Right atrium auricular region (tissue), 2 donors: ENCODE measurements at regions not wholly inside any gene's neighbourhood (a gene's known extent, or its start where the extent isn't known, plus 50 kb on each side); places are given as distances from the start of the nearest gene placed in this dataset.

Experiments
- DNase-seq: peaks from one replicate; pipeline ENCODE4 v3.0.0-alpha.2; 2019; ENCODE audit warnings: low spot score
- H3K27ac ChIP-seq, 2 donors: fragments of 200-600 bp; sonication (generic); 1 replicate in 1 of 2; 2 replicates in 1 of 2; pipeline ENCODE4 v1.5.1; 2016 to 2019
- H3K27me3 ChIP-seq, 2 donors: fragments of 200-600 bp; sonication (generic); one replicate each; pipeline versions ENCODE4 v1.5.1 to v1.6.0; 2017 to 2019
- H3K36me3 ChIP-seq: fragments of 200-600 bp; sonication (generic); one replicate; pipeline ENCODE4 v1.5.1; 2016
- H3K4me1 ChIP-seq, 2 donors: fragments of 200-600 bp; sonication (generic); one replicate each; pipeline versions ENCODE4 v1.5.1 to v1.6.0; 2017 to 2019
- H3K4me3 ChIP-seq, 2 donors: fragments of 200-600 bp; sonication (generic); 1 replicate in 1 of 2; 2 replicates in 1 of 2; pipeline ENCODE4 v1.5.1; 2017 to 2019; ENCODE audit warnings: mild to moderate bottlenecking in 1 of 2, moderate library complexity in 1 of 2
- H3K9me3 ChIP-seq, 2 donors: fragments of 200-600 bp; sonication (generic); one replicate each; pipeline ENCODE4 v1.5.1; 2019
- CTCF ChIP-seq, 2 donors: fragments of 200-600 bp; sonication (generic); IDR thresholded peaks; one replicate each; pipeline ENCODE4 v1.5.1; 2019; ENCODE audit warnings: antibody characterized with exemption in 2 of 2

- no peaks in the 10 kb centered on the region for H3K27me3 ChIP-seq
- H3K4me3 ChIP-seq, result no peak overlapping the region
- no peak for TF ChIP-seq CTCF (IDR thresholded peaks at IDR 0.05)
- no peak for DNase-seq
- H3K36me3 ChIP-seq, result no peaks in the 10 kb centered on the region
- no peak overlapping the region for H3K27ac ChIP-seq
- H3K9me3 ChIP-seq, result no peaks in the 10 kb centered on the region
- H3K4me1 ChIP-seq, result no peaks in the 10 kb centered on the region
Observed at GRCh38 chr2:122108186-122108585, 352.7 kb downstream of the TSN start.

GRCh38 chr2:122112216-122113005 is 357.0 kb downstream of the TSN start:
- Histone ChIP-seq H3K27ac (no peak overlapping the region), H3K4me3 (no peak overlapping the region), H3K9me3 (no peaks in the 10 kb centered on the region), H3K36me3 (no peaks in the 10 kb centered on the region), H3K4me1 (no peaks in the 10 kb centered on the region), H3K27me3 (no peaks in the 10 kb centered on the region)
- no peak for TF ChIP-seq CTCF (IDR thresholded peaks at IDR 0.05)
- DNase-seq, result no peak

- Histone ChIP-seq H3K9me3 (no peaks in the 10 kb centered on the region), H3K4me3 (no peak overlapping the region), H3K4me1 (no peaks in the 10 kb centered on the region), H3K27ac (no peak overlapping the region), H3K36me3 (no peaks in the 10 kb centered on the region), H3K27me3 (no peaks in the 10 kb centered on the region)
- no peak for DNase-seq
- TF ChIP-seq CTCF (IDR thresholded peaks at IDR 0.05), result no peak
Observed at GRCh38 chr2:122114421-122114820, 359.0 kb downstream of the TSN start.

GRCh38 chr2:122117371-122117770 is 361.9 kb downstream of the TSN start:
- Histone ChIP-seq H3K27me3 (no peaks in the 10 kb centered on the region), H3K9me3 (no peaks in the 10 kb centered on the region), H3K4me1 (no peaks in the 10 kb centered on the region), H3K27ac (no peak overlapping the region), H3K4me3 (no peak overlapping the region), H3K36me3 (no peaks in the 10 kb centered on the region)
- TF ChIP-seq CTCF (IDR thresholded peaks at IDR 0.05), result no peak
- DNase-seq, result no peak

- Histone ChIP-seq H3K4me3 (no peak overlapping the region), H3K27ac (no peak overlapping the region), H3K9me3 (peaks cover 6 to 28% of the 10 kb centered on the region in 2 donors), H3K4me1 (no peaks in the 10 kb centered on the region), H3K36me3 (no peaks in the 10 kb centered on the region), H3K27me3 (no peaks in the 10 kb centered on the region)
- no peak for DNase-seq
- no peak for TF ChIP-seq CTCF (IDR thresholded peaks at IDR 0.05)
Observed at GRCh38 chr2:122129399-122129798, 373.9 kb downstream of the TSN start.
